SK-N-MC (cell line): ENCODE measurements at regions not wholly inside any gene's neighbourhood (a gene's known extent, or its start where the extent isn't known, plus 50 kb on each side); places are given as distances from the start of the nearest gene placed in this dataset.

Experiments used
- EZH2 ChIP-seq: fragments of 200-600 bp; sonication (generic); IDR thresholded peaks from one replicate; pipeline ENCODE4 v1.6.1; 2017; ENCODE audit warnings: antibody characterized with exemption
- FOXP2 ChIP-seq: optimal IDR thresholded peaks from 2 replicates; pipeline ENCODE3; 2011; ENCODE audit warnings: mild to moderate bottlenecking, moderate library complexity; ENCODE audit not compliant: insufficient read depth; ENCODE audit errors: extremely low read length, control extremely low read depth
- POLR2AphosphoS5 ChIP-seq: IDR thresholded peaks from 2 replicates; pipeline ENCODE4 v1.6.1; 2012; ENCODE audit warnings: mild to moderate bottlenecking, low read depth, low read length, borderline replicate concordance

GRCh38 chr18:78582898-78583738 is 396.5 kb upstream of the SALL3 start:
- no peak for TF ChIP-seq POLR2AphosphoS5
- TF ChIP-seq EZH2, result no peak
- no peak for TF ChIP-seq FOXP2
